ENCODE measurements at regions not wholly inside any gene's neighbourhood (a gene's known extent, or its start where the extent isn't known, plus 50 kb on each side); places are given as distances from the start of the nearest gene placed in this dataset.
"Not testable (repeated sequence)": the region's sequence is repeated elsewhere in the genome, so short reads cannot be mapped to it uniquely, and the experiment has no call there.

DNA sequence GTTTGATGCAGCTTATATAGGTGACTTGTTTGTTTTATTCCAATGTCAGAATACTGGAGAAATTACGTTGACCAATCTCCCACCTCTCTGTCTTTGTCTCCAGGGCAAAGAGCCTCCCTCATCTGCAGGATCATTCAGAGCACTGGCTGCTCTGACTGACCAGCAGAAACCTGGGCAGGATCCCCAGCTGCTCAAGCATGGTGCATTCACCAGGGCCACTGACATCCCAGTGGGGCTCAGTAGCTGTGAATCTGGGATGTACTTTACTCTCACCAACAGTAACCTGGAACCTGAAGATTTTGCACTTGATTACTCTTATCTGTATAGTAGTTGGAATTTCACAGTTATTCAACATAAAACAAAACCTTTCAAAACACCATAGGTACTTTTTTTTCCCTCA, 235.9 kb downstream of the ANKRD36 start:
- no peak overlapping the region for H2AFZ ChIP-seq (ENCODE audit: low read depth, low read length)

DNA sequence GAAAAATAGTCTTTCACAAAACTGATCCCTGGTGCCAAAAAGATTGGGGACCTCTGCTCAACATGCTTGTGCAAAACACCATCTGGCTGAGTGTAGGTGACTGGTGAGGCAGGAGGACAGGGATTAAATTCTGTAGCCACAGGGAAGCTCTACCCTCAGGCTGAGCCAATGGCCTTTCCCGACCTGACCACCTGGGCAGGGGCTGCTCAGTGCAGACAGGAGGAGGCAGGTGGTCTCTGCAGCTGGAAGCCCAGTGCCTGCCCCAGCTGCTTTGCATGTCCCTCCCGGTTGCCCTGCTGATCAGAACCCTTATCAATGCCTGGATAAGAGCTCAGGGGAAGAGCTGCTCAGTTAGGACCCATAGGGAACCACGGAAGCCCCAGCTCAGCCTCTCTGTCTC, 235.3 kb downstream of the ANKRD36 start:
- no peak overlapping the region for H3K27ac ChIP-seq (ENCODE audit: low read length)
- no peak overlapping the region for H2AFZ ChIP-seq (ENCODE audit: low read depth, low read length)

More for the DNA sequence above, 235.9 kb downstream of the ANKRD36 start:
- Histone ChIP-seq H4K20me1 (ENCODE audit: insufficient read depth, low read length) (no peaks in the 10 kb centered on the region), H3K9me3 (ENCODE audit: insufficient read depth, low read length) (no peaks in the 10 kb centered on the region), H3K79me2 (ENCODE audit: low read length) (no peaks in the 10 kb centered on the region), H3K4me1 (ENCODE audit: low read length) (no peaks in the 10 kb centered on the region), H3K4me3 (ENCODE audit: low read length) (no peak overlapping the region), H3K4me2 (ENCODE audit: low read length) (no peak overlapping the region), H3K27me3 (ENCODE audit: low read depth, low read length) (peaks cover 21% of the 10 kb centered on the region), H3K36me3 (replicated peaks; ENCODE audit: low read depth, low read length) (no peaks in the 10 kb centered on the region), H3K27ac (ENCODE audit: low read length) (no peak overlapping the region), H3K9ac (ENCODE audit: low read length) (no peak overlapping the region)
- no peak for TF ChIP-seq EZH2phosphoT487 (IDR thresholded peaks at IDR 0.05; ENCODE audit: low read depth)
- TF ChIP-seq, protein P1, sequence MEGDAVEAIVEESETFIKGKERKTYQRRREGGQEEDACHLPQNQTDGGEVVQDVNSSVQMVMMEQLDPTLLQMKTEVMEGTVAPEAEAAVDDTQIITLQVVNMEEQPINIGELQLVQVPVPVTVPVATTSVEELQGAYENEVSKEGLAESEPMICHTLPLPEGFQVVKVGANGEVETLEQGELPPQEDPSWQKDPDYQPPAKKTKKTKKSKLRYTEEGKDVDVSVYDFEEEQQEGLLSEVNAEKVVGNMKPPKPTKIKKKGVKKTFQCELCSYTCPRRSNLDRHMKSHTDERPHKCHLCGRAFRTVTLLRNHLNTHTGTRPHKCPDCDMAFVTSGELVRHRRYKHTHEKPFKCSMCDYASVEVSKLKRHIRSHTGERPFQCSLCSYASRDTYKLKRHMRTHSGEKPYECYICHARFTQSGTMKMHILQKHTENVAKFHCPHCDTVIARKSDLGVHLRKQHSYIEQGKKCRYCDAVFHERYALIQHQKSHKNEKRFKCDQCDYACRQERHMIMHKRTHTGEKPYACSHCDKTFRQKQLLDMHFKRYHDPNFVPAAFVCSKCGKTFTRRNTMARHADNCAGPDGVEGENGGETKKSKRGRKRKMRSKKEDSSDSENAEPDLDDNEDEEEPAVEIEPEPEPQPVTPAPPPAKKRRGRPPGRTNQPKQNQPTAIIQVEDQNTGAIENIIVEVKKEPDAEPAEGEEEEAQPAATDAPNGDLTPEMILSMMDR (IDR thresholded peaks at IDR 0.05; ENCODE audit: low read depth, low read length): no peak

DNA sequence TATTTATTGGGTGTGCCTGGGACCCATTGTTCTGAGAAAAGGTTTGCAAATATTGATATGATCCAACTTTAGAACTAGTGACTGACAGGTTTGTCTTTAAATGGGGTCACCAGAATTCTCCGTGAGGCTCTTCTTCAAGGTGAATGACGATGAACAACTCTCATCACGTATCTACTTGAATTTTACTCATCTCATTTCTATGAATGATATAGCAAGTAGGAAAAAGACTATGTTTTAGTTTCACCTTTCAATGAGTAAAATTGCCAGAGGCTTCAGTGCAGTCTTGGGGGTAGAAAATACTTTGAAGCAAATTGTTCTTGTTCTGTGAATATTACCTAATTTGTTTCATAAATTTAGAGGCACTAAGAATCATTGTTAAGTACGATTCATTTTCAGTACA, 232.0 kb downstream of the ANKRD36 start:
- H3K9ac ChIP-seq (ENCODE audit: low read length); H3K4me2 ChIP-seq (ENCODE audit: low read length); H3K4me1 ChIP-seq (ENCODE audit: low read length); H2AFZ ChIP-seq (ENCODE audit: low read depth, low read length); H3K79me2 ChIP-seq (ENCODE audit: low read length); H3K36me3 ChIP-seq (replicated peaks; ENCODE audit: low read depth, low read length); H3K27me3 ChIP-seq (ENCODE audit: low read depth, low read length); H3K9me3 ChIP-seq (ENCODE audit: insufficient read depth, low read length); H4K20me1 ChIP-seq (ENCODE audit: insufficient read depth, low read length); H3K27ac ChIP-seq (ENCODE audit: low read length); H3K4me3 ChIP-seq (ENCODE audit: low read length): not testable (repeated sequence)

More for the DNA sequence above, 235.3 kb downstream of the ANKRD36 start:
- Histone ChIP-seq H3K4me2 (ENCODE audit: low read length) (no peak overlapping the region), H3K79me2 (ENCODE audit: low read length) (no peaks in the 10 kb centered on the region), H3K9ac (ENCODE audit: low read length) (no peak overlapping the region), H3K9me3 (ENCODE audit: insufficient read depth, low read length) (no peaks in the 10 kb centered on the region), H3K27me3 (ENCODE audit: low read depth, low read length) (peaks cover 15% of the 10 kb centered on the region), H3K36me3 (replicated peaks; ENCODE audit: low read depth, low read length) (no peaks in the 10 kb centered on the region), H3K4me1 (ENCODE audit: low read length) (no peaks in the 10 kb centered on the region), H3K4me3 (ENCODE audit: low read length) (no peak overlapping the region), H4K20me1 (ENCODE audit: insufficient read depth, low read length) (no peaks in the 10 kb centered on the region)
- no peak for TF ChIP-seq EZH2phosphoT487 (IDR thresholded peaks at IDR 0.05; ENCODE audit: low read depth)
- TF ChIP-seq, protein P1 (IDR thresholded peaks at IDR 0.05; ENCODE audit: low read depth, low read length): no peak

DNA sequence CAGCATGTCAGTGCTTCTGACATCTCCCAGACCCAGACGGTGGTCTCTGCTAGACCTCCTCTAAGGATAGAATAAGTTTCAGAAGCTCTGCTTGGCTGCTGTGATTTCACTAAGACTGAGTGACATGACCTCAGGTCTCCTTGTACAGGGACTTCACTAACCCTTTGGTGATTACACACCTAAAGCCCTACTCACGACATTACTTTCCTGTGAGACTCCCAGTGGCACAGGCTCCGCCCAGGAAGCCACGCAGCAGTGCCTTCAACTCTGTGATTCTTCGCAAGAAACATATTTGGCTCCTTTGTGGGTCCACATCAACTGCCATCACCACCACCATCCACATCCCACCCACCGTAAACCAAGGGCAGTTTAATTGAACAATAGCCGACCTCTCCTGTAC, 220.7 kb downstream of the ANKRD36 start:
- not testable (repeated sequence) for H3K27ac ChIP-seq (ENCODE audit: low read length); H3K9ac ChIP-seq (ENCODE audit: low read length); H3K4me1 ChIP-seq (ENCODE audit: low read length); H2AFZ ChIP-seq (ENCODE audit: low read depth, low read length); H3K79me2 ChIP-seq (ENCODE audit: low read length); H3K27me3 ChIP-seq (ENCODE audit: low read depth, low read length); H3K4me2 ChIP-seq (ENCODE audit: low read length); H3K4me3 ChIP-seq (ENCODE audit: low read length); H4K20me1 ChIP-seq (ENCODE audit: insufficient read depth, low read length); H3K36me3 ChIP-seq (replicated peaks; ENCODE audit: low read depth, low read length); H3K9me3 ChIP-seq (ENCODE audit: insufficient read depth, low read length)

DNA sequence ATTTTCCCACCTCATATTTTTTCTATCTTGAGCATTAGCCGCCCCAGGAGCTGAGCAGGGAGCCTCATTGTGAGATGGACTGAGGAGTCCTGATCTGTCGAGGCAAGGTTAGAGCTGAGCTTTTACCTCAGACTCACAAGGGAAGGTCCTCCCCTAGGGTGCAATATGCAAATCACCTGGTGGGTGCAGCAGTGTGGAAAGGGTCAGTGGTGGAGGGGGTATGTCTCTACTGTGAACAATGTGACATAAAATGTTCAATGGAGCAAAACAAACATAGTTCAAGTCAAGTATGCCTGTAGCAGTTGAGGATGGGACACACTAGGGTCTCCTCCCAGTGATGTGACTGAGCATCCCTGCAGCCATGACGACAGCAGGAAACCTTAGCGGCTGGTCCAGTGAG, 219.2 kb downstream of the ANKRD36 start:
- H3K9ac ChIP-seq (ENCODE audit: low read length); H4K20me1 ChIP-seq (ENCODE audit: insufficient read depth, low read length); H2AFZ ChIP-seq (ENCODE audit: low read depth, low read length); H3K4me3 ChIP-seq (ENCODE audit: low read length); H3K4me1 ChIP-seq (ENCODE audit: low read length); H3K4me2 ChIP-seq (ENCODE audit: low read length); H3K9me3 ChIP-seq (ENCODE audit: insufficient read depth, low read length); H3K27me3 ChIP-seq (ENCODE audit: low read depth, low read length); H3K27ac ChIP-seq (ENCODE audit: low read length); H3K79me2 ChIP-seq (ENCODE audit: low read length); H3K36me3 ChIP-seq (replicated peaks; ENCODE audit: low read depth, low read length): not testable (repeated sequence)

DNA sequence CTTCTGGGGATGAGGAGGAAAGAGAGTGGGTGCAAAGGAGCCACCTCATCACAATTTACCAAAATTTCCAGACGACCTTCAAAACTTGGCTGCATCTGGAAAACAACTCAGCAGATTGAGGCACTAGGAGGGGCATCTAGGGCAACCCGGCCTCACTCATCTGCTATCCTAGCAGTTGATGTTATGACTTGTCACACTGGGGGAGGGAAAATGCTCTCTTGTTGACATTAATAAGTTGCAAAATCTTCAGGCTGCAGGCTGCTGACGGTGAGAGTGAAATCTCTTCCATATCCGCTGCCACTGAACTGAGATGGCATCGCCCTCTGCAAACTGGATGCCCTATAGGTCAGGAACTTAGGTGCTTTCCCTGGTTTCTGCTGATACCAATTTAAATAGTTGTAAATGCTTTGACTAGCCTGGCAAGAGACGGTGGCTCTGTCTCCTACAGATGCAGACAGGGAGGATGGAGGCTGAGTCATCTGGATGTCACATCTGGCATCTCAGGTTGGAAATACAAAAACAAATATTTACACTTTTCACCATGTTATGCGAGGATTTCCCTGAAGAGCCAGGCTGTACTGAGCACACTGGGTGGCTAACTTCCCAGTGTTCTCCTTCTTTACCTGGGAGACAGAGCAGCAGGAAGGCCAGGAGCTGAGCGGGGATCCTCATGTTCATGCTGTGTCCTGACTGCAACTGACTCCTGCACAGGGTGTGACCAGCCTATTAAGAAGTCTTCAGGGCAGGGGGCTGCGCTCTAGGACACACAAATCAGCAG, 209.2 kb downstream of the ANKRD36 start:
- not testable (repeated sequence) for H3K4me1 ChIP-seq (ENCODE audit: low read length); H3K4me3 ChIP-seq (ENCODE audit: low read length); H3K27me3 ChIP-seq (ENCODE audit: low read depth, low read length); H3K4me2 ChIP-seq (ENCODE audit: low read length); H3K27ac ChIP-seq (ENCODE audit: low read length); H3K9ac ChIP-seq (ENCODE audit: low read length); H3K9me3 ChIP-seq (ENCODE audit: insufficient read depth, low read length); H2AFZ ChIP-seq (ENCODE audit: low read depth, low read length); H4K20me1 ChIP-seq (ENCODE audit: insufficient read depth, low read length); H3K36me3 ChIP-seq (replicated peaks; ENCODE audit: low read depth, low read length); H3K79me2 ChIP-seq (ENCODE audit: low read length)

DNA sequence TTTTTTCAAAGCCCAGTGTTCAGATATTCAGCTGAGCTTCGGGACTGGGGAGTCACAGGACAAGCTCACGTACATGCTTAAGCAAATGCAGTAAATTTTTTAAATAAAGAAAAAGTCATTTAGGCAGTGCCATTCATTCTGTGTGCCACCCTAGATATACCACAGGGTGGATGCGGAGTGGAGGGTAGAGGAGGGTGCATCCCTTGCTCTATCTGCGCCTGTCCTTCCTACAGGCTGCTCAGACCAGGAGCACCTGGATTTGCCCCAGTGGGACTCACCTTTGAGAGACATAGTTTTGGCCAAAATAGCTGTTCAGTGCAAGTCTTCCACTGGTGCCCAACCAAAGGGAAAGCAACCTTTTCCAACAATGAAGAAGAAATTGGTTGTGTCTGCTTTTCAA, 202.4 kb downstream of the ANKRD36 start:
- not testable (repeated sequence) for H3K27ac ChIP-seq (ENCODE audit: low read length); H3K79me2 ChIP-seq (ENCODE audit: low read length); H2AFZ ChIP-seq (ENCODE audit: low read depth, low read length); H3K9me3 ChIP-seq (ENCODE audit: insufficient read depth, low read length); H4K20me1 ChIP-seq (ENCODE audit: insufficient read depth, low read length); H3K9ac ChIP-seq (ENCODE audit: low read length); H3K27me3 ChIP-seq (ENCODE audit: low read depth, low read length); H3K36me3 ChIP-seq (replicated peaks; ENCODE audit: low read depth, low read length); H3K4me2 ChIP-seq (ENCODE audit: low read length); H3K4me3 ChIP-seq (ENCODE audit: low read length); H3K4me1 ChIP-seq (ENCODE audit: low read length)

DNA sequence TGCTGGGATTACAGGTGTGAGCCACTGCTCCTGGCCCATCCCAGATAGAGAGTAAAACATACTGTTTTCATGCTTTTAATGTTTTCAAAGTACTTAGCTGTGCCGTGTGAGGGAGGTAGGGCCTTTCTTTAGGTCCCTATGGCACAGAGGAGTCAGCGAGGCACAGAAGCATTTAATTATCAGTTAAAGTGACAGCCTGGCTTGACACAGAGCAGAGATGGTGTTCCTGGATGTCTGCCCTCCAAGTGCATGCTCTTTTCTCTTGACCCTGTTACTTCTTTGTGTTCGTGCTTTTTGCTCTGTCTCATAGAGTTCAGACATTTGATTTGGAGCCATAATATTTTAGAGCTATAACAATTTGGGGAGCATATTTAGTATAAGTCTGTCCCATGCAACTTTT, 199.5 kb downstream of the ANKRD36 start:
- H3K27ac ChIP-seq (ENCODE audit: low read length); H3K4me3 ChIP-seq (ENCODE audit: low read length); H3K4me1 ChIP-seq (ENCODE audit: low read length); H3K4me2 ChIP-seq (ENCODE audit: low read length); H2AFZ ChIP-seq (ENCODE audit: low read depth, low read length); H4K20me1 ChIP-seq (ENCODE audit: insufficient read depth, low read length); H3K79me2 ChIP-seq (ENCODE audit: low read length); H3K27me3 ChIP-seq (ENCODE audit: low read depth, low read length); H3K36me3 ChIP-seq (replicated peaks; ENCODE audit: low read depth, low read length); H3K9ac ChIP-seq (ENCODE audit: low read length); H3K9me3 ChIP-seq (ENCODE audit: insufficient read depth, low read length): not testable (repeated sequence)
